ENCODE measurements at regions not wholly inside any gene's neighbourhood (a gene's known extent, or its start where the extent isn't known, plus 50 kb on each side); places are given as distances from the start of the nearest gene placed in this dataset.

DNA sequence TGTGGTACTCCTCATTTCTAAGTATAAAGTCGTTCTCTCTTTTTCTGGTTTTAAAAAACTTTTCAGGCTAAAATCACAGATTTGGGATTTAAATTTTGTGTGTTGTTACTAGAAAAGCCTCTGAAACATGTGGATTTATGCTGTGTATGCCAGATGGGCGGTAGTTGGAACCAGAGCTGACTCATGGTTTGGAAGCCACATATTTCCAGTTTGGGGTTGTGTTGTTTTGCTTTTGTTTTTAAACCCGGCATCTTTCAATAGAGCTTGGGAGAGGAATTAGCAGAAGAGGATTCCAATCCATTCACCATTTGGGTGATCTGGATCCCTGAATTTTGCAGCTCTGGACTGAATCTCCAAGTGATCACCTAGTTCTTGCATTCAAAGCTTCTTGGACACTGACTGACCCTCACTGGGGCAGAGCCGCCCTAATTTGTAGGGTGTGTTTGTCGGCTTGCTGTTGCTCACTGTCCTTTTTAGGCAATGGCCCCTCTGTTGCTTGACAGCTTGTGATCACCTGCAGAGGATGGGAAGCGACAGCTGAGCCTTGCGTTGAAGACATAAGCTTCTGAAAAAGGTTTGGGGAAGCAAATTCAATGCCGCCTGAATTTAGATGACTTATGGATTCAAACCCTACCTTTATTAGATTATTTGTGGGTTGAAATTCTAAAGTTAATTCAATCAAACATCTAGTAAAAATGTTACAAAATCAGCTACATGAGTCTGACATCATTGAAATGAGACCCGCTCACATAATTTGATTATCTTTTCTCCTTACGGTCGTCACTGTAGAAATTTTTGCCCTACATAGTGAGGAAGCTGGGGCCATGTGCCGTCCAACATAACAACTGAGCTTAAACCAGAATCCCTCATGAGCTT is 79.9 kb upstream of the CD83 start:
- no peaks in the 10 kb centered on the region for H3K4me1 ChIP-seq (ENCODE audit: control insufficient read depth, extremely low read depth, insufficient read depth, low read length)
- ChIA-PET POLR2A (interaction anchor here (0.7 kb wide), 1 partner anchor 224 kb away, joined by 9 read pairs; no protein-coding TSS in a partner anchor), CTCF (interaction anchor here (0.8 to 4.5 kb wide), 7 partner anchors 10 to 129 kb away, joined by 3 to 40 read pairs (median 4); no protein-coding TSS in a partner anchor)
- intact Hi-C loops (cut with micrococcal nuclease), result no loop called here
- DNase-seq (ENCODE audit: low read depth, low spot score) (no peak), FAIRE-seq (no peak)
- H3K9me1 ChIP-seq (replicated peaks; ENCODE audit: control insufficient read depth, extremely low read depth, insufficient read depth, low read length), result no peaks in the 10 kb centered on the region
- H3K79me2 ChIP-seq (ENCODE audit: control insufficient read depth, insufficient read depth, low read length), result no peaks in the 10 kb centered on the region
- no peaks in the 10 kb centered on the region for H4K20me1 ChIP-seq (replicated peaks; ENCODE audit: control insufficient read depth, extremely low read depth, insufficient read depth, low read length)
- H3K9ac ChIP-seq (replicated peaks; ENCODE audit: extremely low read depth, insufficient read depth, low read length), result no peak overlapping the region
- no peak for TF ChIP-seq POLR2A (IDR thresholded peaks at IDR 0.05; ENCODE audit: low read depth, low read length)
- TF ChIP-seq, protein P1, sequence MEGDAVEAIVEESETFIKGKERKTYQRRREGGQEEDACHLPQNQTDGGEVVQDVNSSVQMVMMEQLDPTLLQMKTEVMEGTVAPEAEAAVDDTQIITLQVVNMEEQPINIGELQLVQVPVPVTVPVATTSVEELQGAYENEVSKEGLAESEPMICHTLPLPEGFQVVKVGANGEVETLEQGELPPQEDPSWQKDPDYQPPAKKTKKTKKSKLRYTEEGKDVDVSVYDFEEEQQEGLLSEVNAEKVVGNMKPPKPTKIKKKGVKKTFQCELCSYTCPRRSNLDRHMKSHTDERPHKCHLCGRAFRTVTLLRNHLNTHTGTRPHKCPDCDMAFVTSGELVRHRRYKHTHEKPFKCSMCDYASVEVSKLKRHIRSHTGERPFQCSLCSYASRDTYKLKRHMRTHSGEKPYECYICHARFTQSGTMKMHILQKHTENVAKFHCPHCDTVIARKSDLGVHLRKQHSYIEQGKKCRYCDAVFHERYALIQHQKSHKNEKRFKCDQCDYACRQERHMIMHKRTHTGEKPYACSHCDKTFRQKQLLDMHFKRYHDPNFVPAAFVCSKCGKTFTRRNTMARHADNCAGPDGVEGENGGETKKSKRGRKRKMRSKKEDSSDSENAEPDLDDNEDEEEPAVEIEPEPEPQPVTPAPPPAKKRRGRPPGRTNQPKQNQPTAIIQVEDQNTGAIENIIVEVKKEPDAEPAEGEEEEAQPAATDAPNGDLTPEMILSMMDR (IDR thresholded peaks at IDR 0.05; ENCODE audit: extremely low read depth in 1 of 2, insufficient read depth in 1 of 2, low read depth in 1 of 2, low read length in 2 of 2), result no peak
- no peaks in the 10 kb centered on the region for H3K36me3 ChIP-seq (ENCODE audit: control insufficient read depth in 2 of 2, extremely low read depth in 1 of 2, insufficient read depth in 2 of 2, low read length in 2 of 2)
- H3K4me3 ChIP-seq (replicated peaks in 1 of 3; ENCODE audit: insufficient read depth in 1 of 3, low read depth in 1 of 3, low read length in 3 of 3), result no peak overlapping the region
- H3K4me2 ChIP-seq (ENCODE audit: insufficient read depth, low read length), result no peak overlapping the region
- peaks cover 0 to 4% of the 10 kb centered on the region in 2 experiments for H3K27me3 ChIP-seq (ENCODE audit: control insufficient read depth in 2 of 2, insufficient read depth in 2 of 2, low read length in 2 of 2)
- no peak overlapping the region for H2AFZ ChIP-seq (ENCODE audit: low read depth, low read length)
- dilution Hi-C loops (cut with MboI; ENCODE audit: extremely low pct_ligation_motif_present, low sequenced_read_pairs), result no loop called here
- H3K27ac ChIP-seq (ENCODE audit: insufficient read depth, low read depth, low read length), result no peak overlapping the region
- BruUV-seq (replicated peaks), result no TSS peak
- H3K9me3 ChIP-seq (replicated peaks; ENCODE audit: control insufficient read depth, insufficient read depth, low read length), result no peaks in the 10 kb centered on the region
